IMR-90 (cell line): ENCODE measurements at regions not wholly inside any gene's neighbourhood (a gene's known extent, or its start where the extent isn't known, plus 50 kb on each side); places are given as distances from the start of the nearest gene placed in this dataset.
"Not testable (repeated sequence)": the region's sequence is repeated elsewhere in the genome, so short reads cannot be mapped to it uniquely, and the experiment has no call there.

Experiments
- ATAC-seq: fragments of 200-7000 bp; cut with Tn5 transposase; 2 replicates; pipeline ENCODE4 v1.9.1; 2020; ENCODE audit warnings: low read depth, mild to moderate bottlenecking, moderate library complexity
- BruUV-seq: library from RNA; stranded (reverse); fragments of 400-500 nt; replicated peaks from 2 replicates; lab custom pipeline; 2021; lab: Mats Ljungman, UMichigan
- CTCF ChIA-PET: fragments of 300-600 bp; formaldehyde crosslinking; extraction: SDS; loops from one replicate; lab custom pipeline; 2021; ENCODE audit warnings: antibody characterized with exemption; lab: Yijun Ruan, JAX
- POLR2A ChIA-PET: fragments of 300-600 bp; sonication (Branson Sonifier 250); formaldehyde crosslinking; loops from one replicate; lab custom pipeline; 2022; ENCODE audit warnings: antibody characterized with exemption; ENCODE audit not compliant: unreplicated experiment; lab: Charles Lee
- DNase-seq: peaks from one replicate; pipeline ENCODE4 v3.0.0; 2013
- H2AFZ ChIP-seq: replicated peaks from 2 replicates; pipeline ENCODE3; 2013; ENCODE audit warnings: low read length, mild to moderate bottlenecking; ENCODE audit not compliant: poor library complexity
- H2AK5ac ChIP-seq: 2 replicates; pipeline ENCODE4 v1.6.1; 2013; ENCODE audit warnings: low read depth, low read length, inconsistent platforms
- H2AK9ac ChIP-seq: replicated peaks from 2 replicates; pipeline ENCODE3; 2013; ENCODE audit warnings: mild to moderate bottlenecking, low read depth, low read length, moderate library complexity; ENCODE audit not compliant: poor library complexity
- H2BK120ac ChIP-seq: 2 replicates; pipeline ENCODE4 v1.6.1; 2013; ENCODE audit warnings: low read depth, low read length, inconsistent platforms
- H2BK15ac ChIP-seq: 3 replicates; pipeline ENCODE4 v1.6.1; 2013; ENCODE audit warnings: low read depth, low read length, inconsistent platforms
- H2BK20ac ChIP-seq: 2 replicates; pipeline ENCODE4 v1.6.1; 2013; ENCODE audit warnings: low read depth, mild to moderate bottlenecking, inconsistent platforms, low read length, moderate library complexity
- H2BK5ac ChIP-seq: 2 replicates; pipeline ENCODE4 v1.6.1; 2013; ENCODE audit warnings: mild to moderate bottlenecking, low read depth, low read length, inconsistent platforms; ENCODE audit not compliant: poor library complexity, severe bottlenecking
- H3K14ac ChIP-seq: replicated peaks from 2 replicates; pipeline ENCODE4 v1.6.1; 2013; ENCODE audit warnings: low read depth, low read length, inconsistent platforms
- H3K18ac ChIP-seq: 2 replicates; pipeline ENCODE4 v1.6.1; 2013; ENCODE audit warnings: low read depth, low read length, control low read depth
- H3K23ac ChIP-seq: 2 replicates; pipeline ENCODE4 v1.6.1; 2013; ENCODE audit warnings: low read depth, low read length, inconsistent platforms
- H3K27ac ChIP-seq: 2 replicates; pipeline ENCODE4 v1.5.1; 2013; ENCODE audit warnings: mild to moderate bottlenecking, control low read depth, low read length; ENCODE audit not compliant: insufficient read depth
- H3K27me3 ChIP-seq: 2 replicates; pipeline ENCODE4 v1.6.1; 2013; ENCODE audit warnings: low read length; ENCODE audit not compliant: control insufficient read depth, insufficient read depth
- H3K36me3 ChIP-seq: 2 replicates; pipeline ENCODE4 v1.6.1; 2013; ENCODE audit warnings: low read length, mixed read lengths; ENCODE audit not compliant: control insufficient read depth, insufficient read depth
- H3K4ac ChIP-seq: 2 replicates; pipeline ENCODE4 v1.6.1; 2013; ENCODE audit warnings: low read depth, low read length, inconsistent platforms
- H3K4me1 ChIP-seq: 2 replicates; pipeline ENCODE4 v1.6.1; 2013; ENCODE audit warnings: low read length, mixed read lengths; ENCODE audit not compliant: control insufficient read depth, insufficient read depth
- H3K4me2 ChIP-seq: 2 replicates; pipeline ENCODE4 v1.6.1; 2013; ENCODE audit warnings: low read depth, mild to moderate bottlenecking, control low read depth, low read length, moderate library complexity
- H3K4me3 ChIP-seq: 2 replicates; pipeline ENCODE4 v1.5.1; 2013; ENCODE audit warnings: low read depth, mild to moderate bottlenecking, control low read depth, low read length, moderate library complexity; ENCODE audit not compliant: insufficient read depth
- H3K56ac ChIP-seq: 2 replicates; pipeline ENCODE4 v1.6.1; 2013; ENCODE audit warnings: low read length, inconsistent platforms; ENCODE audit not compliant: insufficient read depth; ENCODE audit errors: extremely low read depth
- H3K79me1 ChIP-seq, 2 experiments: 2 replicates each; pipeline ENCODE4 v1.6.1; 2013; ENCODE audit warnings: low read length in 2 of 2, inconsistent platforms in 1 of 2, low read depth in 1 of 2
- H3K9ac ChIP-seq: 2 replicates; pipeline ENCODE4 v1.6.1; 2013; ENCODE audit warnings: low read depth, low read length, control low read depth
- H3K9me1 ChIP-seq: 2 replicates; pipeline ENCODE4 v1.6.1; 2013; ENCODE audit warnings: low read length, inconsistent platforms; ENCODE audit not compliant: insufficient read depth
- H3K9me3 ChIP-seq: 2 replicates; pipeline ENCODE4 v1.6.1; 2013; ENCODE audit warnings: low read length; ENCODE audit not compliant: control insufficient read depth, insufficient read depth
- H4K20me1 ChIP-seq: 2 replicates; pipeline ENCODE4 v1.6.1; 2013; ENCODE audit warnings: low read length, inconsistent platforms; ENCODE audit not compliant: insufficient read depth
- H4K5ac ChIP-seq: 2 replicates; pipeline ENCODE4 v1.6.1; 2013; ENCODE audit warnings: mild to moderate bottlenecking, low read depth, low read length, control low read depth
- H4K8ac ChIP-seq, 2 experiments: 2 replicates each; pipeline ENCODE4 v1.6.1; 2013; ENCODE audit warnings: low read depth in 2 of 2, low read length in 2 of 2, control low read depth in 1 of 2, inconsistent platforms in 1 of 2
- H4K91ac ChIP-seq: 2 replicates; pipeline ENCODE4 v1.6.1; 2013; ENCODE audit warnings: low read depth, low read length, inconsistent platforms; ENCODE audit not compliant: insufficient read depth
- WGBS, 2 experiments: methylation state at CpG; one replicate each; pipeline versions ENCODE4 v1.1.5 to v1.1.7; 2013; ENCODE audit warnings: missing lambda C conversion rate in 2 of 2; ENCODE audit not compliant: insufficient read length in 1 of 2; ENCODE audit errors: extremely low coverage in 2 of 2; 5-methylcytosine and 5-hydroxymethylcytosine counted together
- dilution Hi-C: fragments of 300-500 bp; cut with HindIII; formaldehyde crosslinking; loops from one replicate; pipeline ENCODE4 v1.14.3; 2018; ENCODE audit warnings: low sequenced_read_pairs; ENCODE audit not compliant: unreplicated experiment
- in situ Hi-C: fragments of 300-500 bp; cut with MboI; formaldehyde crosslinking; loops from 3 replicates; pipeline ENCODE4 v1.14.3; 2019; ENCODE audit warnings: low sequenced_read_pairs, inconsistent platforms, mixed read lengths
- intact Hi-C: fragments of 100-400 bp; cut with micrococcal nuclease; formaldehyde crosslinking; loops from 2 replicates; pipeline ENCODE4 v1.10.0; 2022

- BruUV-seq, H3K27ac ChIP-seq, H2BK120ac ChIP-seq, H2AFZ ChIP-seq, H3K4ac ChIP-seq, H2AK9ac ChIP-seq, H3K4me3 ChIP-seq, in situ Hi-C loops, H4K8ac ChIP-seq, H2BK20ac ChIP-seq, H3K18ac ChIP-seq, DNase-seq, H2BK15ac ChIP-seq, H3K56ac ChIP-seq, H3K36me3 ChIP-seq, H2BK5ac ChIP-seq, H3K14ac ChIP-seq, H2AK5ac ChIP-seq, H3K27me3 ChIP-seq, intact Hi-C loops, H3K79me1 ChIP-seq, H3K9me1 ChIP-seq, ATAC-seq, H4K91ac ChIP-seq, H4K20me1 ChIP-seq, H3K9ac ChIP-seq, dilution Hi-C loops, H3K9me3 ChIP-seq, H3K4me1 ChIP-seq, POLR2A ChIA-PET, H3K4me2 ChIP-seq, H3K23ac ChIP-seq, CTCF ChIA-PET, H4K5ac ChIP-seq: not testable (repeated sequence)
- WGBS, 2 experiments, result no CpG with 5 or more reads among the region's 5 CpGs
These were observed 180.8 kb downstream of the ABCC12 start for GRCh38 chr16:47974971-47975370.
